Neural progenitor cell (in vitro differentiated cells): ENCODE measurements at regions not wholly inside any gene's neighbourhood (a gene's known extent, or its start where the extent isn't known, plus 50 kb on each side); places are given as distances from the start of the nearest gene placed in this dataset.

ENCODE experiments used
- DNase-seq: peaks from one replicate; pipeline ENCODE4 v3.0.0-alpha.2; 2016; ENCODE audit warnings: low spot score
- H2AFZ ChIP-seq: fragments of 200-600 bp; sonication (generic); replicated peaks from 2 replicates; pipeline ENCODE4 v1.6.1; 2016; ENCODE audit warnings: antibody characterized with exemption
- H3F3A ChIP-seq: fragments of 200-600 bp; sonication (generic); 2 replicates; pipeline ENCODE4 v1.6.1; 2016; ENCODE audit warnings: antibody characterized with exemption, low read depth
- H3K27ac ChIP-seq: fragments of 200-600 bp; sonication (generic); 2 replicates; pipeline ENCODE4 v1.5.1; 2016; ENCODE audit warnings: mild to moderate bottlenecking
- H3K27me3 ChIP-seq: fragments of 200-600 bp; sonication (generic); 2 replicates; pipeline ENCODE4 v1.6.1; 2016; ENCODE audit warnings: mild to moderate bottlenecking, moderate library complexity
- H3K36me3 ChIP-seq: fragments of 200-600 bp; sonication (generic); 2 replicates; pipeline ENCODE4 v1.5.1; 2016
- H3K4me1 ChIP-seq: fragments of 200-600 bp; sonication (generic); 2 replicates; pipeline ENCODE4 v1.6.1; 2016; ENCODE audit warnings: mixed run types
- H3K4me2 ChIP-seq: fragments of 200-600 bp; sonication (generic); 2 replicates; pipeline ENCODE4 v1.6.1; 2016
- H3K4me3 ChIP-seq: fragments of 200-600 bp; sonication (generic); 2 replicates; pipeline ENCODE4 v1.5.1; 2016
- H3K79me2 ChIP-seq: fragments of 200-600 bp; sonication (generic); 2 replicates; pipeline ENCODE4 v1.6.1; 2016; ENCODE audit warnings: low read depth
- H3K9ac ChIP-seq: fragments of 200-600 bp; sonication (generic); 2 replicates; pipeline ENCODE4 v1.6.1; 2016
- H3K9me3 ChIP-seq: fragments of 200-600 bp; sonication (generic); 2 replicates; pipeline ENCODE4 v1.5.1; 2016; ENCODE audit warnings: low read depth
- H4K20me1 ChIP-seq: fragments of 200-600 bp; sonication (generic); 2 replicates; pipeline ENCODE4 v1.6.1; 2016; ENCODE audit warnings: low read depth
- H3K27ac Mint-ChIP-seq: 3 replicates; pipeline ENCODE4 v1.8.0; 2021; ENCODE audit warnings: mixed read lengths
- H3K27me3 Mint-ChIP-seq: 2 replicates; pipeline ENCODE4 v1.8.0; 2022; ENCODE audit warnings: low read depth, mild to moderate bottlenecking, inconsistent platforms, moderate library complexity, mixed read lengths; ENCODE audit not compliant: insufficient read depth
- H3K36me3 Mint-ChIP-seq: 3 replicates; pipeline ENCODE4 v1.8.0; 2021; ENCODE audit warnings: mixed read lengths
- H3K4me1 Mint-ChIP-seq: 3 replicates; pipeline ENCODE4 v1.8.0; 2021; ENCODE audit warnings: mixed read lengths
- H3K4me3 Mint-ChIP-seq: 3 replicates; pipeline ENCODE4 v1.8.0; 2021; ENCODE audit warnings: mild to moderate bottlenecking, moderate library complexity, mixed read lengths
- H3K9me3 Mint-ChIP-seq: 3 replicates; pipeline ENCODE4 v1.8.0; 2020; ENCODE audit warnings: mixed read lengths
- EZH2 ChIP-seq: fragments of 200-600 bp; sonication (generic); IDR thresholded peaks from 2 replicates; pipeline ENCODE4 v1.6.1; 2017; ENCODE audit warnings: antibody characterized with exemption, mild to moderate bottlenecking, moderate library complexity
- EZH2phosphoT487 ChIP-seq: fragments of 200-600 bp; sonication (generic); IDR thresholded peaks from 2 replicates; pipeline ENCODE4 v1.6.1; 2017; ENCODE audit warnings: antibody characterized with exemption
- TF ChIP-seq, protein P1 (sequence below): fragments of 200-600 bp; sonication (generic); IDR thresholded peaks from 2 replicates; pipeline ENCODE4 v1.5.1; 2017; ENCODE audit warnings: antibody characterized with exemption, mild to moderate bottlenecking

DNA sequence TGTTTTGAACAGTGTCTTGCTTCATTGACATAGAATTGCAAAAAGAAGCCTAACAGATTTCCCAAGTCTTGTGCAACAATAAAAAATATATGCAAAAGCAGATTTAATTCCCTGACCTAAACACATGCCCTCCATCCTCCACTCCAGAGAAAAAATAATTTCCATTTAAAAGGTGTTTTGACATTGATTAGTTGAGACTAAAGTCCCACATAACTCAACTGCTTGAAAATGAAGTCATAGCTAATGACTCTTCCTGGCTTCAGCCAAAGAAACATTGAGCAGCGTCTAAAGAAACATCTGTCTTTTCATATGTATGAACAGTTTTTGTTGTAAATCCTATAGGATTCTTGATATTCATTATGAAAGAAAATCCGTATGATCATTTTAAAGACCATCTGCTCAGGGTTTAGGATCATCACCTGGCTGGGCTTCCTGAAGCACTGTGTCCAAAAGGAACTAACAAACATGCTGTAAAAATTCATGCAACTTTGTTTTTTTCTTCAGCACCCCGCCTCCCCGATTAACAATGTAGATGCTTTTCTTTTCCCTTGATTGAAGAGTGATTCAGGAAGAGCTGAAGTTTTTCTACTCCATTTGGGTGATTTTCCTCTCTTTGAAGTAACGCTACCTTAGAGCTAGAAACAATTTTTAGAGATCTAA is 273.4 kb downstream of the HS3ST1 start:
- Histone ChIP-seq H3K9ac (no peak overlapping the region), H3F3A (no peaks in the 10 kb centered on the region), H3K36me3 (no peaks in the 10 kb centered on the region), H2AFZ (no peak overlapping the region), H3K4me1 (no peaks in the 10 kb centered on the region), H3K27ac (no peak overlapping the region), H4K20me1 (no peaks in the 10 kb centered on the region), H3K4me3 (no peak overlapping the region), H3K27me3 (no peaks in the 10 kb centered on the region), H3K79me2 (no peaks in the 10 kb centered on the region), H3K9me3 (no peaks in the 10 kb centered on the region), H3K4me2 (no peak overlapping the region)
- Mint-ChIP-seq H3K9me3 (no peaks in the 10 kb centered on the region), H3K36me3 (no peaks in the 10 kb centered on the region), H3K27ac (no peak overlapping the region), H3K4me3 (no peak overlapping the region), H3K27me3 (no peaks in the 10 kb centered on the region), H3K4me1 (peaks cover 2% of the 10 kb centered on the region)
- DNase-seq = no peak
- TF ChIP-seq EZH2phosphoT487 (no peak), EZH2 (no peak)
- TF ChIP-seq, protein P1, sequence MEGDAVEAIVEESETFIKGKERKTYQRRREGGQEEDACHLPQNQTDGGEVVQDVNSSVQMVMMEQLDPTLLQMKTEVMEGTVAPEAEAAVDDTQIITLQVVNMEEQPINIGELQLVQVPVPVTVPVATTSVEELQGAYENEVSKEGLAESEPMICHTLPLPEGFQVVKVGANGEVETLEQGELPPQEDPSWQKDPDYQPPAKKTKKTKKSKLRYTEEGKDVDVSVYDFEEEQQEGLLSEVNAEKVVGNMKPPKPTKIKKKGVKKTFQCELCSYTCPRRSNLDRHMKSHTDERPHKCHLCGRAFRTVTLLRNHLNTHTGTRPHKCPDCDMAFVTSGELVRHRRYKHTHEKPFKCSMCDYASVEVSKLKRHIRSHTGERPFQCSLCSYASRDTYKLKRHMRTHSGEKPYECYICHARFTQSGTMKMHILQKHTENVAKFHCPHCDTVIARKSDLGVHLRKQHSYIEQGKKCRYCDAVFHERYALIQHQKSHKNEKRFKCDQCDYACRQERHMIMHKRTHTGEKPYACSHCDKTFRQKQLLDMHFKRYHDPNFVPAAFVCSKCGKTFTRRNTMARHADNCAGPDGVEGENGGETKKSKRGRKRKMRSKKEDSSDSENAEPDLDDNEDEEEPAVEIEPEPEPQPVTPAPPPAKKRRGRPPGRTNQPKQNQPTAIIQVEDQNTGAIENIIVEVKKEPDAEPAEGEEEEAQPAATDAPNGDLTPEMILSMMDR = no peak

DNA sequence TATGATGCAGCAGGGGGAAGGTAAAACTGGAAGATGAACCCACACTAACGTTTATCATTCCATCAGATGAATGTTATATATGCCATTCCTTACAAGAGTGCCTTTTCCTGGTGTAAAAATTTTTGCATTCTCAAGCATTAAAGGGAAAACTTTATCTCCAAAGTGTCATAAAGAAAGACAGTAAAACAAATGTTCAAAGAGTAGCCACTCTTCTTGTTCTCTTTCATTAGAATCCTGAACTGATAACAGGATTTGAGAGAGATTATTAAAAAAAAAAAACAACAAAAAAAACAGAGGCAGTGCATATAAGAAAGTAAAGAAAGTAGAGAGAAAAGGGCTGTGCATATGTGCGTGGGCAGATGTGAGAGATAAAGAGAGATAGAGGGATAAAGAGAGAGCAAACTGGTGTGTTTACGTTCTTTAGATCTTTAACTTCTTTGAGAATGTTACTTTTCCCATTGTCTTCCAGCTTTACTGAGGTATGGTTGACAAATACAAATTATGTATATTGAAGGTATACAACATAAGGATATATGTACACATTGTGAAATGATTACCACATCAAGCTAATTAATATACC is 275.4 kb downstream of the HS3ST1 start:
- H3K27ac Mint-ChIP-seq = no peak overlapping the region
- Histone ChIP-seq H3K9ac (no peak overlapping the region), H3F3A (no peaks in the 10 kb centered on the region), H3K4me2 (no peak overlapping the region), H3K9me3 (no peaks in the 10 kb centered on the region), H3K4me3 (no peak overlapping the region), H3K27me3 (no peaks in the 10 kb centered on the region), H3K79me2 (no peaks in the 10 kb centered on the region), H4K20me1 (no peaks in the 10 kb centered on the region), H3K36me3 (no peaks in the 10 kb centered on the region), H3K4me1 (no peaks in the 10 kb centered on the region), H2AFZ (no peak overlapping the region), H3K27ac (no peak overlapping the region)
- peaks cover 3% of the 10 kb centered on the region for H3K27me3 Mint-ChIP-seq
- no peak overlapping the region for H3K4me3 Mint-ChIP-seq
- TF ChIP-seq EZH2 (no peak), EZH2phosphoT487 (no peak)
- TF ChIP-seq, protein P1 = no peak
- no peak for DNase-seq
- H3K9me3 Mint-ChIP-seq = peaks cover 3% of the 10 kb centered on the region
- no peaks in the 10 kb centered on the region for H3K36me3 Mint-ChIP-seq
- H3K4me1 Mint-ChIP-seq = peaks cover 9% of the 10 kb centered on the region

DNA sequence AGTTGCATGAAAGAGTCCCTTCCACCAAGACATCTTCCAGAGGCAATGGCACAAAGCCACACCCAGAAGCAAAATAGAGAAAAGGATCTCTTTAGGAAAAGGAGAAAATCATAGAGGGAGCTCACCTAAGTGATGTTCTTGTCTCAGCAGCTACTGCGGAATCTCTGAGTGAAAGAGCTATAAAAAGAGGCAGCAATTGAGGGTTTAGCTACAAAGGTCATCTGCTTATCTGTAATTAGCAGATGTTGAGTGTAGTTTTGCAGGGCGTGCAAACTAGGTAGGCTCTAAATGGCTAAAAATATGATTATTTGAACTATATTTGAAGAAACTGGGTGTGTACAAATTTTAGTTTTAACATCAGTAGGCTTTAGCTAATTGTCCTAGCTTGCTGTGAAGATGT is 276.0 kb downstream of the HS3ST1 start:
- no peaks in the 10 kb centered on the region for H3K4me1 ChIP-seq
- Mint-ChIP-seq H3K27me3 (peaks cover 3% of the 10 kb centered on the region), H3K27ac (no peak overlapping the region), H3K4me3 (no peak overlapping the region), H3K4me1 (peaks cover 9% of the 10 kb centered on the region), H3K9me3 (peaks cover 3% of the 10 kb centered on the region), H3K36me3 (no peaks in the 10 kb centered on the region)
- no peaks in the 10 kb centered on the region for H3K27me3 ChIP-seq
- no peak overlapping the region for H2AFZ ChIP-seq
- H3K27ac ChIP-seq = no peak overlapping the region
- DNase-seq = no peak
- H4K20me1 ChIP-seq = no peaks in the 10 kb centered on the region
- H3K4me2 ChIP-seq = no peak overlapping the region
- H3K9ac ChIP-seq = no peak overlapping the region
- TF ChIP-seq, protein P1 = no peak
- no peak for TF ChIP-seq EZH2
- no peak for TF ChIP-seq EZH2phosphoT487
- no peaks in the 10 kb centered on the region for H3K79me2 ChIP-seq
- H3F3A ChIP-seq = no peaks in the 10 kb centered on the region
- H3K9me3 ChIP-seq = no peaks in the 10 kb centered on the region
- no peak overlapping the region for H3K4me3 ChIP-seq
- no peaks in the 10 kb centered on the region for H3K36me3 ChIP-seq
